WTC11 (cell line): ENCODE measurements at regions not wholly inside any gene's neighbourhood (a gene's known extent, or its start where the extent isn't known, plus 50 kb on each side); places are given as distances from the start of the nearest gene placed in this dataset.

Experiments used
- ATAC-seq: fragments of 200-7000 bp; cut with Tn5 transposase; 2 replicates; pipeline ENCODE4 v1.10.0; 2021; ENCODE audit warnings: mild to moderate bottlenecking, moderate library complexity
- CTCF ChIA-PET: fragments of 300-600 bp; sonication (Branson Sonifier 250); formaldehyde crosslinking; loops from one replicate; lab custom pipeline; 2021; ENCODE audit warnings: antibody characterized with exemption; lab: Charles Lee
- POLR2A ChIA-PET: fragments of 350-600 bp; sonication (Branson Sonifier 250); formaldehyde crosslinking; loops from one replicate; lab custom pipeline; 2021; ENCODE audit warnings: antibody characterized with exemption; lab: Charles Lee
- DNase-seq: peaks from one replicate; pipeline ENCODE4 v3.0.0; 2021; ENCODE audit warnings: low spot score
- H3K27ac Mint-ChIP-seq: 2 replicates; pipeline ENCODE4 v1.8.0; 2021; ENCODE audit warnings: mixed read lengths
- H3K27me3 Mint-ChIP-seq: 2 replicates; pipeline ENCODE4 v1.8.0; 2021; ENCODE audit warnings: low read depth, mild to moderate bottlenecking, moderate library complexity, mixed read lengths
- H3K36me3 Mint-ChIP-seq: 2 replicates; pipeline ENCODE4 v1.8.0; 2021; ENCODE audit warnings: mixed read lengths
- H3K4me1 Mint-ChIP-seq: 2 replicates; pipeline ENCODE4 v1.8.0; 2022; ENCODE audit warnings: mixed read lengths
- H3K4me3 Mint-ChIP-seq: 2 replicates; pipeline ENCODE4 v1.8.0; 2021; ENCODE audit warnings: mild to moderate bottlenecking, moderate library complexity, mixed read lengths
- H3K9me3 Mint-ChIP-seq: 2 replicates; pipeline ENCODE4 v1.8.0; 2021; ENCODE audit warnings: mixed read lengths
- ATF1 ChIP-seq: sonication (generic); formaldehyde crosslinking; IDR thresholded peaks from 2 replicates; pipeline ENCODE4 v1.8.1; 2023; ENCODE audit warnings: mild to moderate bottlenecking, moderate library complexity, missing genetic modification reagents
- ELF4 ChIP-seq: sonication (generic); formaldehyde crosslinking; IDR thresholded peaks from 2 replicates; pipeline ENCODE4 v1.8.1; 2022; ENCODE audit warnings: low read depth, mild to moderate bottlenecking, moderate library complexity, missing genetic modification reagents
- FOXJ3 ChIP-seq: sonication (generic); formaldehyde crosslinking; IDR thresholded peaks from 2 replicates; pipeline ENCODE4 v1.9.0; 2021; ENCODE audit warnings: missing genetic modification reagents, mild to moderate bottlenecking, borderline replicate concordance
- GABPB1 ChIP-seq: sonication (generic); formaldehyde crosslinking; IDR thresholded peaks from 2 replicates; pipeline ENCODE4 v1.8.1; 2023; ENCODE audit warnings: mild to moderate bottlenecking, missing genetic modification reagents
- MXD4 ChIP-seq: fragments of 250-450 bp; sonication (Bioruptor Pico); IDR thresholded peaks from 2 replicates; pipeline ENCODE4 v1.8.0; 2021; ENCODE audit warnings: mild to moderate bottlenecking, moderate library complexity, borderline replicate concordance
- NR1H2 ChIP-seq: sonication (generic); formaldehyde crosslinking; IDR thresholded peaks from 2 replicates; pipeline ENCODE4 v1.9.0; 2021; ENCODE audit warnings: mild to moderate bottlenecking, moderate library complexity, missing genetic modification reagents
- OVOL2 ChIP-seq: fragments of 250-450 bp; sonication (Bioruptor Pico); IDR thresholded peaks from 2 replicates; pipeline ENCODE4 v1.9.0; 2021; ENCODE audit warnings: mild to moderate bottlenecking, borderline replicate concordance
- PRRX2 ChIP-seq: fragments of 250-450 bp; sonication (Bioruptor Pico); IDR thresholded peaks from 2 replicates; pipeline ENCODE4 v1.8.0; 2021; ENCODE audit warnings: mild to moderate bottlenecking
- ZBTB21 ChIP-seq: sonication (generic); formaldehyde crosslinking; IDR thresholded peaks from 2 replicates; pipeline ENCODE4 v1.8.1; 2023; ENCODE audit warnings: mild to moderate bottlenecking, missing genetic modification reagents, borderline replicate concordance
- ZNF317 ChIP-seq: sonication (generic); formaldehyde crosslinking; IDR thresholded peaks from 2 replicates; pipeline ENCODE4 v1.8.1; 2023; ENCODE audit warnings: low read depth, mild to moderate bottlenecking, moderate library complexity, missing genetic modification reagents, borderline replicate concordance
- TF ChIP-seq, protein P1 (sequence below): fragments of 250-450 bp; sonication (Bioruptor Pico); conservative IDR thresholded peaks from 2 replicates; pipeline ENCODE4 v1.9.0; 2021; ENCODE audit warnings: mild to moderate bottlenecking
- TF ChIP-seq, protein P2 (sequence below): fragments of 250-450 bp; sonication (Bioruptor Pico); IDR thresholded peaks from 2 replicates; pipeline ENCODE4 v1.9.0; 2021; ENCODE audit warnings: moderate library complexity, mild to moderate bottlenecking, inconsistent platforms, borderline replicate concordance
- TF ChIP-seq, protein P3 (sequence below): sonication (generic); formaldehyde crosslinking; conservative IDR thresholded peaks from 2 replicates; pipeline ENCODE4 v1.8.1; 2022; ENCODE audit warnings: mild to moderate bottlenecking, missing genetic modification reagents
- TF ChIP-seq, protein P4 (sequence below): sonication (generic); formaldehyde crosslinking; IDR thresholded peaks from 2 replicates; pipeline ENCODE4 v1.8.1; 2023; ENCODE audit warnings: mild to moderate bottlenecking, missing genetic modification reagents
- TF ChIP-seq, protein P5 (sequence below): sonication (generic); formaldehyde crosslinking; IDR thresholded peaks from 2 replicates; pipeline ENCODE4 v1.8.0; 2023; ENCODE audit warnings: missing genetic modification reagents, mild to moderate bottlenecking, borderline replicate concordance

DNA sequence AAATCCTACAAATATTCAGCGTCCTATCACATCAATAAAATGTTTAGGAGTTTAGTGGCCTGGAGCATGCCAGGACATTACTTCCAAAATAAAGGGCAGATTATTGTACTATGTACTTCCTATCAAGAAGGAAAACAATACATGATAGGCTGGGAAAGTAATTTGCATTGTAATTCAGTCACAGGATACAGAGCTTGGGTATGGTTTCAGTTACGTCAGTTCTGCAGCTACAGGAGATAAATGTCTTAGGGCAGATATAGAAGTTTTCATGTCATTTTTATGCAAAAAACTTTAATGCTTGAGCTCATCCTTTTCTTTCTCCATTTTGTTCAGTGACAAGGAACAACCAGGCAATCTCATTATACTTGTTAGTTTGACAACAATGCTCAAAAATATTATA is 155.2 kb downstream of the NFKBIZ start:
- H3K4me1 Mint-ChIP-seq: no peaks in the 10 kb centered on the region
- H3K9me3 Mint-ChIP-seq: peaks cover 23% of the 10 kb centered on the region
- H3K36me3 Mint-ChIP-seq: peaks cover 19% of the 10 kb centered on the region
- no peak overlapping the region for H3K27ac Mint-ChIP-seq
- H3K4me3 Mint-ChIP-seq: no peak overlapping the region
- TF ChIP-seq ZNF317 (CRISPR knock-in tag) (no peak), NR1H2 (CRISPR knock-in tag) (no peak)
- TF ChIP-seq, protein P1, sequence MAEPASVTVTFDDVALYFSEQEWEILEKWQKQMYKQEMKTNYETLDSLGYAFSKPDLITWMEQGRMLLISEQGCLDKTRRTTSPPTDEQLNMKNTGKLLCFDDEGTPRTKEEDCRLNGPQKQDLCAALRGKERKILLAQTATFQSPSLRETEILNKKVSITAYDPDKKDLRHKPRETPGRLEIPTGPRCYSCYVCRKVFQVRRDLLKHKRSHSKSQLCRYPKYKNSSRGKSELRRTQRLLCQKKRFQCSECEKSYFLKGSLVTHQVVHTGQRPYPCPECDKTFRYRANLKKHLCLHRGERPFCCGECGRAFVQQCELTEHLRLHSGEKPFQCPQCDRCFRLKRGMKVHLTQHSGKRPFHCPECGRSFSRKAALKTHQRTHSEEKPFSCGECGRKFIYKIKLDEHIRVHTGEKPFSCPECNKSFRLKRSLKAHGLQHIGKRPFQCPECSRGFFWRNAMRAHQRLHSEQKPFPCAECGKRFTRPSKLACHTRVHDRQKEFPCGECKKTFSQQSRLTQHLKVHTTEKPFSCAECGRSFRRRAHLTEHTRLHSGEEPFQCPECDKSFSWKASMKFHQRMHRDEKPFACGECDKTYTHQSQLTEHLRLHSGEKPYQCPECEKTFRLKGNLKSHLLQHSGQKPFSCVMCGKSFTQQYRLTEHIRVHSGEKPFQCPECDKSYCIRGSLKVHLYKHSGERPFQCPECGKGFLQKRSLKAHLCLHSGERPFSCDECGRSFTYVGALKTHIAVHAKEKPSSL (CRISPR knock-in tag): no peak
- TF ChIP-seq, protein P2, sequence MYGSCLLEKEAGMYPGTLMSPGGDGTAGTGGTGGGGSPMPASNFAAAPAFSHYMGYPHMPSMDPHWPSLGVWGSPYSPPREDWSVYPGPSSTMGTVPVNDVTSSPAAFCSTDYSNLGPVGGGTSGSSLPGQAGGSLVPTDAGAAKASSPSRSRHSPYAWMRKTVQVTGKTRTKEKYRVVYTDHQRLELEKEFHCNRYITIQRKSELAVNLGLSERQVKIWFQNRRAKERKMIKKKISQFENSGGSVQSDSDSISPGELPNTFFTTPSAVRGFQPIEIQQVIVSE (CRISPR knock-in tag): no peak
- TF ChIP-seq, protein P3, sequence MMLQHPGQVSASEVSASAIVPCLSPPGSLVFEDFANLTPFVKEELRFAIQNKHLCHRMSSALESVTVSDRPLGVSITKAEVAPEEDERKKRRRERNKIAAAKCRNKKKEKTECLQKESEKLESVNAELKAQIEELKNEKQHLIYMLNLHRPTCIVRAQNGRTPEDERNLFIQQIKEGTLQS (CRISPR knock-in tag): no peak
- TF ChIP-seq, protein P4, sequence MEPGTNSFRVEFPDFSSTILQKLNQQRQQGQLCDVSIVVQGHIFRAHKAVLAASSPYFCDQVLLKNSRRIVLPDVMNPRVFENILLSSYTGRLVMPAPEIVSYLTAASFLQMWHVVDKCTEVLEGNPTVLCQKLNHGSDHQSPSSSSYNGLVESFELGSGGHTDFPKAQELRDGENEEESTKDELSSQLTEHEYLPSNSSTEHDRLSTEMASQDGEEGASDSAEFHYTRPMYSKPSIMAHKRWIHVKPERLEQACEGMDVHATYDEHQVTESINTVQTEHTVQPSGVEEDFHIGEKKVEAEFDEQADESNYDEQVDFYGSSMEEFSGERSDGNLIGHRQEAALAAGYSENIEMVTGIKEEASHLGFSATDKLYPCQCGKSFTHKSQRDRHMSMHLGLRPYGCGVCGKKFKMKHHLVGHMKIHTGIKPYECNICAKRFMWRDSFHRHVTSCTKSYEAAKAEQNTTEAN (CRISPR knock-in tag): no peak
- H3K27me3 Mint-ChIP-seq: peaks cover 2% of the 10 kb centered on the region
- ChIA-PET POLR2A (no interaction called here), CTCF (no interaction called here)
- ATAC-seq: no peak
- no peak for DNase-seq

DNA sequence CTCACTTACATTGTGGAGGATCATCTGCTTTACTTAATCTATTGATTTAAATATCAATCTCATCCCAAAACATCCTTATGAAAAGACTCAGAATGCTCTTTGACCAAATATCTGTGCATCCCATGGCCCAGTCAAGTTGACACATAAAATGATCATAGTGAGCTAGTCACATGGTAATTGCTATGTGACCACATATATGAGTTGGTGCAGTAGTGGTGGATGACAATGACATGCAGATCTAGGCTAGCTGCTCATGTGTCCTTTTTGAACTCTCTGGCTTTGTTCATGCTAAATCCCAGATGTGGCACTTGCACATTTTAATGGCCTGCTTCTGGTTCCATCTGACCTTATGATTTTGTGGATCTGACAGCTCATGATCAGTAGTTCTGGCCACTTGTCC is 156.2 kb downstream of the NFKBIZ start:
- Mint-ChIP-seq H3K4me3 (no peak overlapping the region), H3K27ac (no peak overlapping the region)
- no peak for ATAC-seq

More for the DNA sequence above, 156.2 kb downstream of the NFKBIZ start:
- Mint-ChIP-seq H3K4me1 (no peaks in the 10 kb centered on the region), H3K9me3 (peaks cover 33% of the 10 kb centered on the region)
- POLR2A ChIA-PET: no interaction called here
- CTCF ChIA-PET: no interaction called here
- no peak for DNase-seq
- TF ChIP-seq, protein P5, sequence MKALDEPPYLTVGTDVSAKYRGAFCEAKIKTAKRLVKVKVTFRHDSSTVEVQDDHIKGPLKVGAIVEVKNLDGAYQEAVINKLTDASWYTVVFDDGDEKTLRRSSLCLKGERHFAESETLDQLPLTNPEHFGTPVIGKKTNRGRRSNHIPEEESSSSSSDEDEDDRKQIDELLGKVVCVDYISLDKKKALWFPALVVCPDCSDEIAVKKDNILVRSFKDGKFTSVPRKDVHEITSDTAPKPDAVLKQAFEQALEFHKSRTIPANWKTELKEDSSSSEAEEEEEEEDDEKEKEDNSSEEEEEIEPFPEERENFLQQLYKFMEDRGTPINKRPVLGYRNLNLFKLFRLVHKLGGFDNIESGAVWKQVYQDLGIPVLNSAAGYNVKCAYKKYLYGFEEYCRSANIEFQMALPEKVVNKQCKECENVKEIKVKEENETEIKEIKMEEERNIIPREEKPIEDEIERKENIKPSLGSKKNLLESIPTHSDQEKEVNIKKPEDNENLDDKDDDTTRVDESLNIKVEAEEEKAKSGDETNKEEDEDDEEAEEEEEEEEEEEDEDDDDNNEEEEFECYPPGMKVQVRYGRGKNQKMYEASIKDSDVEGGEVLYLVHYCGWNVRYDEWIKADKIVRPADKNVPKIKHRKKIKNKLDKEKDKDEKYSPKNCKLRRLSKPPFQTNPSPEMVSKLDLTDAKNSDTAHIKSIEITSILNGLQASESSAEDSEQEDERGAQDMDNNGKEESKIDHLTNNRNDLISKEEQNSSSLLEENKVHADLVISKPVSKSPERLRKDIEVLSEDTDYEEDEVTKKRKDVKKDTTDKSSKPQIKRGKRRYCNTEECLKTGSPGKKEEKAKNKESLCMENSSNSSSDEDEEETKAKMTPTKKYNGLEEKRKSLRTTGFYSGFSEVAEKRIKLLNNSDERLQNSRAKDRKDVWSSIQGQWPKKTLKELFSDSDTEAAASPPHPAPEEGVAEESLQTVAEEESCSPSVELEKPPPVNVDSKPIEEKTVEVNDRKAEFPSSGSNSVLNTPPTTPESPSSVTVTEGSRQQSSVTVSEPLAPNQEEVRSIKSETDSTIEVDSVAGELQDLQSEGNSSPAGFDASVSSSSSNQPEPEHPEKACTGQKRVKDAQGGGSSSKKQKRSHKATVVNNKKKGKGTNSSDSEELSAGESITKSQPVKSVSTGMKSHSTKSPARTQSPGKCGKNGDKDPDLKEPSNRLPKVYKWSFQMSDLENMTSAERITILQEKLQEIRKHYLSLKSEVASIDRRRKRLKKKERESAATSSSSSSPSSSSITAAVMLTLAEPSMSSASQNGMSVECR (CRISPR knock-in tag): no peak
- TF ChIP-seq, protein P3 (CRISPR knock-in tag): no peak
- no peak for TF ChIP-seq MXD4
- no peak for TF ChIP-seq GABPB1 (CRISPR knock-in tag)
- TF ChIP-seq ATF1 (CRISPR knock-in tag): no peak
- no peak for TF ChIP-seq ZBTB21 (CRISPR knock-in tag)
- no peak for TF ChIP-seq FOXJ3 (CRISPR knock-in tag)
- TF ChIP-seq PRRX2: no peak
- no peak for TF ChIP-seq OVOL2
- TF ChIP-seq ELF4: no peak
- TF ChIP-seq, all 79 proteins: peak for 0
- H3K36me3 Mint-ChIP-seq: peaks cover 21% of the 10 kb centered on the region
- peaks cover 2% of the 10 kb centered on the region for H3K27me3 Mint-ChIP-seq
